GM18498 (cell line): ENCODE measurements at regions not wholly inside any gene's neighbourhood (a gene's known extent, or its start where the extent isn't known, plus 50 kb on each side); places are given as distances from the start of the nearest gene placed in this dataset.
"Not testable (repeated sequence)": the region's sequence is repeated elsewhere in the genome, so short reads cannot be mapped to it uniquely, and the experiment has no call there.

Experiments used
- ATAC-seq: cut with Tn5 transposase; IDR thresholded peaks from one replicate; pipeline ENCODE4 v1.9.1; 2021; ENCODE audit warnings: mild to moderate bottlenecking, moderate library complexity; ENCODE audit not compliant: unreplicated experiment

GRCh38 chr16:5175266-5175665 lies 77.7 kb upstream of the EEF2KMT start:
- ATAC-seq: no peak

GRCh38 chr16:5166486-5166885 lies 68.9 kb upstream of the EEF2KMT start:
- ATAC-seq: no peak

GRCh38 chr16:5165429-5165828 lies 67.8 kb upstream of the EEF2KMT start:
- not testable (repeated sequence) for ATAC-seq

GRCh38 chr16:5162801-5163200 lies 65.2 kb upstream of the EEF2KMT start:
- ATAC-seq: not testable (repeated sequence)

- not testable (repeated sequence) for ATAC-seq
These were observed 64.3 kb upstream of the EEF2KMT start for GRCh38 chr16:5161888-5162287.

- ATAC-seq: not testable (repeated sequence)
These were observed 62.4 kb upstream of the EEF2KMT start for GRCh38 chr16:5160010-5160409.

GRCh38 chr16:5159537-5159936 lies 61.9 kb upstream of the EEF2KMT start:
- not testable (repeated sequence) for ATAC-seq

- ATAC-seq: no peak
These were observed 60.9 kb upstream of the EEF2KMT start for GRCh38 chr16:5158494-5158893.

- ATAC-seq: not testable (repeated sequence)
These were observed 58.9 kb upstream of the EEF2KMT start for GRCh38 chr16:5156486-5156885.

GRCh38 chr16:5154006-5154405 lies 56.4 kb upstream of the EEF2KMT start:
- not testable (repeated sequence) for ATAC-seq

- not testable (repeated sequence) for ATAC-seq
These were observed 53.8 kb upstream of the EEF2KMT start for GRCh38 chr16:5151409-5151808.
